HUES64 (cell line): ENCODE measurements at regions not wholly inside any gene's neighbourhood (a gene's known extent, or its start where the extent isn't known, plus 50 kb on each side); places are given as distances from the start of the nearest gene placed in this dataset.
"Not testable (repeated sequence)": the region's sequence is repeated elsewhere in the genome, so short reads cannot be mapped to it uniquely, and the experiment has no call there.

Source experiments
- H3K27ac ChIP-seq: 2 replicates; pipeline ENCODE4 v1.7.0; 2013; ENCODE audit warnings: low read depth, low read length, inconsistent platforms
- H3K27me3 ChIP-seq: 2 replicates; pipeline ENCODE4 v1.6.1; 2013; ENCODE audit warnings: mild to moderate bottlenecking, low read length; ENCODE audit not compliant: insufficient read depth
- H3K36me3 ChIP-seq: 2 replicates; pipeline ENCODE4 v1.6.1; 2013; ENCODE audit warnings: mild to moderate bottlenecking, low read length; ENCODE audit not compliant: insufficient read depth
- H3K4me1 ChIP-seq: 2 replicates; pipeline ENCODE4 v1.6.1; 2013; ENCODE audit warnings: mild to moderate bottlenecking, low read length, moderate library complexity; ENCODE audit not compliant: insufficient read depth
- H3K4me3 ChIP-seq: 2 replicates; pipeline ENCODE4 v1.5.1; 2013; ENCODE audit warnings: mild to moderate bottlenecking, low read length, moderate library complexity
- H3K9ac ChIP-seq: 2 replicates; pipeline ENCODE4 v1.6.1; 2013; ENCODE audit warnings: mild to moderate bottlenecking, low read depth, low read length
- H3K9me3 ChIP-seq: 2 replicates; pipeline ENCODE4 v1.6.1; 2013; ENCODE audit warnings: low read depth, low read length; ENCODE audit not compliant: insufficient read depth
- WGBS: fragments of 150-250, 120-280 bp; methylation state at CpG from one replicate; pipeline ENCODE4 v1.1.7; 2013; ENCODE audit warnings: missing lambda C conversion rate; 5-methylcytosine and 5-hydroxymethylcytosine counted together

DNA sequence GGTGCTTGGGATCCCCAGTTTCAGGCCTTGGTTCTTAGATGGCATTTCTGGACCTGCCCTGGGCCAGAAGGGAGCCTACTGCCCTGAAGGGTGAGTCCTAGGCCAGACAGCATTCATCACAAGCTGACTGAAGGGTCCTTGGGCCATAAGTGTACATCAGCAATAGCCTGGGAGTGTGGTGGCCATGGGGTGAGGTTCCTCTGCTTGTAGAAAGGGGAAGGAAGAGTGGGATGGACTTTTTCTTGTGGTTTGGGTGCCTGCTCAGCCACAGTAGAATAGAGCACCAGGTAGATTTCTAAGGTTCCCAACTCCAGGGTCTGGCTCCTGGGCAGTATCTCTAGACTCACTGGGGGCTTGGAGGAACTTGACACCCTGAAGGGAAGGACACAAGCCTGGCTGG is 95.2 kb upstream of the PHF24 start:
- Histone ChIP-seq H3K27ac (no peak overlapping the region), H3K4me3 (no peak overlapping the region), H3K36me3 (no peaks in the 10 kb centered on the region), H3K27me3 (peaks cover 3% of the 10 kb centered on the region), H3K9me3 (no peaks in the 10 kb centered on the region), H3K9ac (no peak overlapping the region), H3K4me1 (no peaks in the 10 kb centered on the region)

DNA sequence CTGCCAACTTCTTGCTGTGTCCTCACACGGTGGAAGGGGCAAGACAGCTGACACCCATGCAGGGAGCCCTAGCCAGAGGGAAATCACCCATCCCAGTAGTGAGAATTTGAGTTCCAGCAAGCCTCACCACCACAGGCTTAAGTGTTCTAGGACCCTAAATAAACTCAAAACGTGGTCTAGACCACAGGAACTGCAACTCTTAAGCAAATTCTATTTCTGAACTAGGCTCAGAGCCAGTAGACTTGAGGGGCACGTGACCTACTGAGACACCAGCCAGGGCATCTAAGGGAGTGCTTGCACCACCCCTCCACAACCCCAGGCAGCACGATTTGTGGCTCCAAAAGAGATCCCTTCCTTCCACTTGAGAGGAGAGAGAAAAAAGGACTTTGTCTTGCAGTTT is 96.0 kb upstream of the PHF24 start:
- no peaks in the 10 kb centered on the region; the same call in 1 of the 2 replicates for H3K27me3 ChIP-seq
- H3K36me3 ChIP-seq: no peaks in the 10 kb centered on the region
- 62% methylated on average over 4 of the region's 4 CpGs for WGBS
- H3K27ac ChIP-seq: no peak overlapping the region
- peaks cover 5% of the 10 kb centered on the region; the same call in 1 of the 2 replicates for H3K9me3 ChIP-seq
- H3K4me3 ChIP-seq: no peak overlapping the region
- no peak overlapping the region for H3K9ac ChIP-seq
- H3K4me1 ChIP-seq: no peaks in the 10 kb centered on the region

DNA sequence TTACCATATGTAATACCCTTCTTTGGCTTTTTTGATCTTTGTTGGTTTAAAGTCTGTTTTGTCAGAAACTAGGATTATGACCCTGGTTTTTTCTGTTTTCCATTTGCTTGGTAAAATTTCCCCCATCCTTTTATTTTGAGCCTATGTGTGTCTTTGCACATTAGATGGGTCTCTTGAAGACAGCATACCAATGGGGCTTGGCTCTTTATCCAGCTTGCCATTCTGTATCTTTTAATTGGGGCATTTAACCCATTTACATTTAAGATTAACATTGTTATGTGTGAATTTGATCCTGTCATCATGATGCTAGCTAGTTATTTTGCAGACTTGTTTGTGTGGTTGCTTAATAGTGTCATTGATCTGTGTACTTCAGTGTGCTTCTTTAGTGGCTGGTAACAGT is 103.1 kb upstream of the PHF24 start:
- not testable (repeated sequence) for H3K27ac ChIP-seq, H3K27me3 ChIP-seq, H3K4me1 ChIP-seq, H3K36me3 ChIP-seq, H3K9ac ChIP-seq, H3K4me3 ChIP-seq
- H3K9me3 ChIP-seq: peaks cover 12% of the 10 kb centered on the region

DNA sequence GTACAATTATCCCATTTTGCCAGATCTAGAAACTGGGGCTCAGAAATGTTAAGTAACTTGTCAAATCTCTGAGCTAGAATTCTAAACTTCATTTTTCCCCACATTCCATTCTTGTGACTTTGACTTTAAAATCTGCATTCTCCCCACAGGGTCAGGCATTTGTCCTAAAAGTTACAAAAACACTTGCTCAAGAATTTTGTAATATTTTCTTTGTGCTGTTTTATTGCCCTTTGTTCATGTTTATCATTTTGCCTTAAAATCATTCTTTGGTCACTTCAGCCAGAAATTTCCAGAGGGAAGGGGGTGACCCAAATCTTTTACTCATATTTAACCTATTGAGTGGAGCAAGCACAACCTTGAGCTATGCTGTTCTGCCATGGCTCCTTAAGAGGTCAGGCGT is 120.1 kb upstream of the CCL21 start:
- Histone ChIP-seq H3K4me3 (no peak overlapping the region), H3K27me3 (0 out of 2 replicates have a peak, but pooled peaks cover 2% of the 10 kb centered on the region), H3K9ac (no peak overlapping the region), H3K36me3 (no peaks in the 10 kb centered on the region), H3K9me3 (no peaks in the 10 kb centered on the region), H3K4me1 (no peaks in the 10 kb centered on the region), H3K27ac (no peak overlapping the region)
- WGBS: 93% methylated on average over 1 of the region's 1 CpG

DNA sequence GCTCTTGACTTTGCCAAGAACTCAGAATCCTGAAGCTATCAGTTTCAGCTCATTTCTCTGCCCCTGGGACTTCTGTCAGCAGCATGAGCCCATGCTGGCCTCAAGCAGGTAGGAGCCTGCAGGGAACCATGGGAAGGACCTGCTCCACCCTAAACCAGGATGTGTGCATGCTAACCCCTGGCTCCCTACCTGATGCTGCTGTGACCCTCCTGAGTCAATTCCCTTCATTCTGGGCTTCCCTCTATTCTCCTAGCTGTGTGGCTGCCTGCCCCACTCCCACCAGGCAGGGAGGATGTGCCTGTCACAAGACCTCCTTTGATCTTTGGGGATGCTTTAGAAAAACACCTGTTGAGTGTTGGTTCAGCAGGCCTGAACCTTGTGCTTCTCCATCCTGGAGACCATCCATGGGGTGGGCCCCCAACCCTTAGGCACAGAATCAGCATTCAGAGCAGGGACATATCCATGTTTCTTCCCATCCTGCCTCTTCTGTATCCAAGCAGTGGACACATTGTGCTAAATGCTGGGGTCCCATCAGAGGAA is 117.1 kb upstream of the CCL21 start:
- Histone ChIP-seq H3K4me3 (no peak overlapping the region), H3K36me3 (no peaks in the 10 kb centered on the region), H3K27ac (no peak overlapping the region), H3K4me1 (no peaks in the 10 kb centered on the region), H3K9ac (no peak overlapping the region), H3K9me3 (no peaks in the 10 kb centered on the region), H3K27me3 (0 out of 2 replicates have a peak, but pooled peaks cover 2% of the 10 kb centered on the region)

DNA sequence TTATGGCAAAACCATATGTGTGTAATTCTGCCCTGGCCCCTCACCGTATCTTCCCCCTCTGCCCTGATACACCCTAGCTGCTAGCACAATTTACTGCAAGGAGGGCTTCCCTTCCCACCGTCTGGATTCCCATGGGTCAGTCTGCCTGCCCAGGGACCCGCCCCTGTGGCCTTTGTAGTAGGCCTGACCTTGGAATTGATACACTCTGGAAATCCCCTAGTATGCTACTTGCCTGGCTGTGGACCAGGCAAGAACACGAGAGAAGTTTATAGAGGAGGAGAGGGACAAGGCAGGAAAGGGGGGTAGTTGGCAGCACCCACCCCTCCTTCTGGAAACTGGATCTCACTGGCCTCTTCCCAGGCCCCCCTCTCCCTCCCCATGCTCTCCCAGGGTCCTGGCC is 115.8 kb upstream of the CCL21 start:
- Histone ChIP-seq H3K27ac (no peak overlapping the region), H3K36me3 (no peaks in the 10 kb centered on the region), H3K4me1 (no peaks in the 10 kb centered on the region), H3K9me3 (0 out of 2 replicates have a peak, but pooled peaks cover 2% of the 10 kb centered on the region), H3K4me3 (no peak overlapping the region), H3K9ac (no peak overlapping the region), H3K27me3 (0 out of 2 replicates have a peak, but pooled peaks cover 2% of the 10 kb centered on the region)
- 91% methylated on average over 4 of the region's 4 CpGs for WGBS

DNA sequence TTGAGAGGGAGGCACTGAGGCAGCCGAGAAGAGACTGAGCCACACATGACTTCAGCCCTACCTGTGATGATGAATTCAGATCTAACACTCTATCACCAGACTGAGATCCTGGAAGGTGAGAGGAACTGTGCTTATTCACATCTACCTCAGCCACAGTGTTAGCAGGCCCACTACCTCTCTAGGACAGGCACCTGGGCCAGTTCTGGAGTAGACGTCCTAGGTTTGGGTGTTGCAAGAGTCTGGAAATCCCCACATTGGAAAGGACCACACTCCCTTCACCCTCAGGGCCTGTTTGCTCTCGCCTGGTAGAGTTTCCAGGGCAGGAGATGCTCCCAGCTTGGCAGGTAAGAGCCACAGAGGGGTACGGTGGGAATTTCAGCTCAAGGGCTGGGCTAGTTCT is 113.8 kb upstream of the CCL21 start:
- no peaks in the 10 kb centered on the region for H3K4me1 ChIP-seq
- no peaks in the 10 kb centered on the region for H3K36me3 ChIP-seq
- H3K27me3 ChIP-seq: 0 out of 2 replicates have a peak, but pooled peaks cover 2% of the 10 kb centered on the region
- H3K9ac ChIP-seq: no peak overlapping the region
- peaks cover 14% of the 10 kb centered on the region; the same call in 1 of the 2 replicates for H3K9me3 ChIP-seq
- no peak overlapping the region for H3K27ac ChIP-seq
- WGBS: 82% methylated on average over 4 of the region's 4 CpGs
- no peak overlapping the region for H3K4me3 ChIP-seq

DNA sequence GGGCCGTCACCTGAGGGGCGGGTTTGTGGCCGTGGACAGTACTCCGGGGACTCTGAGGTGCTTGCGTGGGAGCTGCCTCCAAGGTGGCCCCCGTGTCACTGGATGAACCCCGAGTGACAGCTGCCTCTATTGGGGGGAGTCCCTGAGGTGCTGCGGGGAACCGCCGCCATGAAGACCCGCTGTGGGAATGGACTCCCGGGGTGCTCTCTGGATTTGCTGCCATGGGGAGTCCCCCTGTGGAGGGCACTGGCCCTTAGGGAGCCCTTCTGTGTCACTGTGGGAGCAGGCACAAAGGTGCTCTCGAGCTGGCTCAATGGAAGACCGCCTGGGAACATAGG is 100.2 kb upstream of the CCL21 start:
- Histone ChIP-seq H3K9ac (no peak overlapping the region), H3K4me3 (peak overlapping the region; percentile 19; the same call in 1 of the 2 replicates), H3K9me3 (peaks cover 8% of the 10 kb centered on the region; the same call in 1 of the 2 replicates), H3K36me3 (no peaks in the 10 kb centered on the region), H3K27me3 (peaks cover 43% of the 10 kb centered on the region), H3K27ac (no peak overlapping the region), H3K4me1 (0 out of 2 replicates have a peak, but pooled peaks cover 3% of the 10 kb centered on the region)
- 87% methylated on average over 14 of the region's 14 CpGs for WGBS

DNA sequence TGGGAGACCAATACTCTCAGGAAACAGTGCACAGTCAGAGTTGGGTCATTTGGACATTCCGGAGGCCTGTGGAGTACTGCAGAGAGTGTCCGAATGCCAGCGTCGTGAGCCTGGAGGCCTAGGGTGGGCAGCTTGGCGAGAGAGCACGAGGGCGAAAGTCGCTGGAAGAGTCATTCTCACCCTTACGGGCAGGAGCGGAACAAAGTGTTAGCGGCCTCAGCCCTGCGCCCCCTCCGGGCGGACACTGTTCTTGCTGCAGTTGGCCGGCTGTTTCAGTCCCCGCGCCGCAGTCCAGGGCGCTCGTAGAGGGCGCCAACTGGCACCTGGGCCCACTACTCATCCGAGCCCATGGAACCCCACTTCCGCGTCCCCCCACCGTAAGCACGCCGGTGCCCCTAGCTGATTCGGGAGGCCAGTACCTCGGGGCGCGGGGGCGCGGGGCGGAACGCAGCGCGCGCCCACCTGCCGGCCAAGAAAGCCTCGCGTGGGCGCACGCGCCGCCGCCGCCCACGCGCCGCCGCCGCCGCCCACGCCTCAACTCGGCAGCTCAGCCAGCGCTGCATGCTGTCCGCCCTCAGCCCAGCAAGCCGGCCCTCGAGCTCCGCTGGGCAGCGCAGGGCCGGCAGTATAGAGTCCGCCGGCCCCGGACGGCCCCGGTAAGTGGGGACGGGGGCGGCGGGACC is 99.7 kb upstream of the CCL21 start:
- H3K27ac ChIP-seq: no peak overlapping the region
- peak overlapping the region; percentile 40 for H3K4me3 ChIP-seq
- no peak overlapping the region for H3K9ac ChIP-seq
- 74% methylated on average over 70 of the region's 70 CpGs for WGBS
- H3K9me3 ChIP-seq: peaks cover 13% of the 10 kb centered on the region; the same call in 1 of the 2 replicates
- 0 out of 2 replicates have a peak, but pooled peaks cover 3% of the 10 kb centered on the region for H3K4me1 ChIP-seq
- H3K27me3 ChIP-seq: peaks cover 43% of the 10 kb centered on the region
- no peaks in the 10 kb centered on the region for H3K36me3 ChIP-seq

DNA sequence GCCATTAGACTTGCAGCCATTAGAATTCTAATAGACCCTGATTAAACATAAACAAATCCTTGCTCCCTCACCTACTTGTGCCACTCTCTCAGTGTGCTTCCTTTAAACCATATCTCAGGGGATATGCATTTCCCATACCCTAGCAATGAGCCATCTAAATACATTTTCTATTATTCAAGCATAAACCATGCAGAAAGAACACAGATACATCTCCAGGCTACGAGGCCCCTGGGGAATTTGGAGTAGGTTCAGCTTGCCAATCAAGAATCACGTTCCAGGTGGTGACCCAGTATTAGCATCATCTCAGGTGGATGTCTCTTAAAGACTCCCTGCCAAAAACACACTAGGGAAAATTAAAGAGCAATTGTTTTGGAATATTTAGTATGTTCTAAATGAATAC is 93.0 kb upstream of the CCL21 start:
- 91% methylated on average over 2 of the region's 2 CpGs for WGBS
- Histone ChIP-seq H3K4me3 (no peak overlapping the region), H3K36me3 (no peaks in the 10 kb centered on the region), H3K27me3 (peaks cover 7% of the 10 kb centered on the region; the same call in 1 of the 2 replicates), H3K27ac (no peak overlapping the region), H3K4me1 (no peaks in the 10 kb centered on the region), H3K9ac (no peak overlapping the region), H3K9me3 (peaks cover 14% of the 10 kb centered on the region; the same call in 1 of the 2 replicates)

DNA sequence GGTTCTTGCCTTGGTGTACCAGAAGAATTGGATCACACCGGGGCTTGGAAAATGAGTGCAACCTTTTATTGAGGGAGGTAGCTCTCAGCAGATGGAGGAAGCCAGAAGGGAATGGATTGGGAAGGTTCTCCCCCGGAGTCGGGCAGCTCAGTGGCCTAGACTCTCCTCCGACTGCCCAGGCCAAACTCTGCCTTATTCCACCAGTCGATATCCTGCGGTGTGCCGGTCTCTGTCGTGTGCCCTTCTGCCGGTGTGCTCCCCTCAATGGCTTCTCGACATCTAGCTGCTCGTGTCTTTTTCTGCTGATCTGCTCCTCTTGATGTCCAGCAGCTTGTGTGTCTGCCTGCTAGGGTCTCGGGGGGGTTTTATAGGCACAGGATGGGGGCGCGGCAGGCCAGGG is 87.4 kb upstream of the CCL21 start:
- H3K4me1 ChIP-seq: peaks cover 7% of the 10 kb centered on the region; the same call in 1 of the 2 replicates
- no peak overlapping the region for H3K27ac ChIP-seq
- 86% methylated on average over 14 of the region's 14 CpGs for WGBS
- peak overlapping the region; percentile 4; the same call in 1 of the 2 replicates for H3K4me3 ChIP-seq
- no peaks in the 10 kb centered on the region for H3K36me3 ChIP-seq
- H3K9ac ChIP-seq: no peak overlapping the region
- H3K27me3 ChIP-seq: no peaks in the 10 kb centered on the region
- no peaks in the 10 kb centered on the region for H3K9me3 ChIP-seq
